GM12878 (cell line): ENCODE measurements at regions not wholly inside any gene's neighbourhood (a gene's known extent, or its start where the extent isn't known, plus 50 kb on each side); places are given as distances from the start of the nearest gene placed in this dataset.
"Not testable (repeated sequence)": the region's sequence is repeated elsewhere in the genome, so short reads cannot be mapped to it uniquely, and the experiment has no call there.

Experiments used
- ATAC-seq: fragments of 200-7000 bp; cut with Tn5 transposase; 3 replicates; pipeline ENCODE4 v1.9.1; 2020; ENCODE audit warnings: mild to moderate bottlenecking, moderate library complexity
- BruUV-seq: library from RNA; stranded (reverse); fragments of 400-500 nt; replicated peaks from 2 replicates; lab custom pipeline; 2021; lab: Mats Ljungman, UMichigan
- CTCF ChIA-PET: fragments of 300-600 bp; sonication (Branson Sonifier 250); formaldehyde crosslinking; extraction: SDS; loops from one replicate; lab custom pipeline; 2021; ENCODE audit warnings: inconsistent platforms; lab: Yijun Ruan, JAX
- POLR2A ChIA-PET: fragments of 350-600 bp; formaldehyde crosslinking; extraction: SDS; loops from one replicate; lab custom pipeline; 2021; ENCODE audit warnings: inconsistent platforms; lab: Charles Lee
- RAD21 ChIA-PET: fragments of 300-600 bp; sonication (Branson Sonifier 250); formaldehyde crosslinking; loops from one replicate; lab custom pipeline; 2023; ENCODE audit warnings: antibody characterized with exemption; ENCODE audit not compliant: unreplicated experiment; lab: Charles Lee
- SMC1A ChIA-PET: fragments of 300-600 bp; sonication (Branson Sonifier 250); formaldehyde crosslinking; loops from one replicate; lab custom pipeline; 2023; ENCODE audit not compliant: unreplicated experiment, uncharacterized antibody; lab: Charles Lee
- DNase-seq: peaks from one replicate; pipeline ENCODE4 v3.0.0-alpha.2; 2011; ENCODE audit warnings: low read depth, low spot score
- FAIRE-seq: peaks from 3 replicates; lab custom pipeline; 2011; peaks lifted over from hg19 to GRCh38; lab: Jason Lieb, UNC
- H2AFZ ChIP-seq: 2 replicates; pipeline ENCODE4 v1.6.0; 2011; ENCODE audit warnings: low read depth, low read length, control low read depth; ENCODE audit not compliant: control insufficient read depth
- H3K27ac ChIP-seq: 2 replicates; pipeline ENCODE4 v1.5.1; 2011; ENCODE audit warnings: control low read depth; ENCODE audit not compliant: control insufficient read depth, insufficient read depth
- H3K27me3 ChIP-seq, 2 experiments: replicated peaks in 1 of 2; 2 replicates each; pipeline versions ENCODE4 v1.6.0 to v1.6.1; 2011; ENCODE audit warnings: low read length in 1 of 2; ENCODE audit not compliant: control insufficient read depth in 2 of 2, insufficient read depth in 2 of 2
- H3K36me3 ChIP-seq, 2 experiments: 2 replicates each; pipeline ENCODE4 v1.5.1; 2011; ENCODE audit warnings: low read length in 1 of 2; ENCODE audit not compliant: control insufficient read depth in 2 of 2, insufficient read depth in 2 of 2
- H3K4me1 ChIP-seq: 2 replicates; pipeline ENCODE4 v1.6.1; 2011; ENCODE audit warnings: mild to moderate bottlenecking, low read length, moderate library complexity, mixed read lengths; ENCODE audit not compliant: control insufficient read depth, insufficient read depth
- H3K4me2 ChIP-seq: 2 replicates; pipeline ENCODE4 v1.6.0; 2011; ENCODE audit warnings: control low read depth; ENCODE audit not compliant: control insufficient read depth, insufficient read depth
- H3K4me3 ChIP-seq: fragments of 200-600 bp; sonication (generic); 2 replicates; pipeline ENCODE4 v1.5.1; 2016
- H3K79me2 ChIP-seq: 2 replicates; pipeline ENCODE4 v1.6.0; 2011; ENCODE audit warnings: low read length; ENCODE audit not compliant: control insufficient read depth, insufficient read depth
- H3K9ac ChIP-seq: 2 replicates; pipeline ENCODE4 v1.8.0; 2011; ENCODE audit warnings: low read length, control low read depth, mixed read lengths; ENCODE audit not compliant: control insufficient read depth, insufficient read depth
- H3K9me3 ChIP-seq: replicated peaks from 3 replicates; pipeline ENCODE4 v1.5.1; 2011; ENCODE audit warnings: mild to moderate bottlenecking, low read length; ENCODE audit not compliant: control insufficient read depth, insufficient read depth
- H4K20me1 ChIP-seq: 2 replicates; pipeline ENCODE4 v1.6.0; 2011; ENCODE audit not compliant: control insufficient read depth, insufficient read depth
- E2F4 ChIP-seq: IDR thresholded peaks from 2 replicates; pipeline ENCODE4 v1.6.1; 2012; ENCODE audit warnings: low read depth, low read length, improper control_type of control experiment
- IKZF1 ChIP-seq: fragments of 450-650 bp; conservative IDR thresholded peaks from 2 replicates; pipeline ENCODE4 v1.6.1; 2017; ENCODE audit warnings: antibody characterized with exemption, mild to moderate bottlenecking
- MLLT1 ChIP-seq: fragments of 450-650 bp; IDR thresholded peaks from 2 replicates; pipeline ENCODE4 v1.6.1; 2016; ENCODE audit warnings: mild to moderate bottlenecking
- SKIL ChIP-seq: fragments of 450-650 bp; IDR thresholded peaks from 2 replicates; pipeline ENCODE4 v1.6.1; 2017; ENCODE audit warnings: mild to moderate bottlenecking, low read depth, inconsistent platforms; ENCODE audit not compliant: poor library complexity, severe bottlenecking
- TBL1XR1 ChIP-seq: IDR thresholded peaks from 2 replicates; pipeline ENCODE4 v1.6.1; 2012; ENCODE audit warnings: low read depth, low read length, improper control_type of control experiment
- ZNF384 ChIP-seq: IDR thresholded peaks from 2 replicates; pipeline ENCODE4 v1.6.1; 2012; ENCODE audit warnings: low read depth, mild to moderate bottlenecking, low read length, improper control_type of control experiment, borderline replicate concordance
- WGBS: methylation state at CpG from one replicate; pipeline ENCODE4 v1.1.6; 2016; ENCODE audit warnings: low lambda C conversion rate; ENCODE audit not compliant: insufficient replicate concordance, insufficient coverage; ENCODE audit errors: missing lambda C conversion rate; 5-methylcytosine and 5-hydroxymethylcytosine counted together
- in situ Hi-C: fragments of 300-500 bp; cut with MboI; formaldehyde crosslinking; loops from 9 replicates; pipeline ENCODE4 v1.14.3; 2018; ENCODE audit warnings: mixed read lengths
- intact Hi-C: fragments of 100-400 bp; cut with micrococcal nuclease; formaldehyde crosslinking; loops from one replicate; pipeline ENCODE4 v1.14.2; 2022; ENCODE audit not compliant: unreplicated experiment

- no peak overlapping the region for H3K27ac ChIP-seq
- H3K9me3 ChIP-seq = no peaks in the 10 kb centered on the region; the same call in 2 of the 3 replicates
- no peaks in the 10 kb centered on the region for H3K4me1 ChIP-seq
- no peak overlapping the region for H2AFZ ChIP-seq
- intact Hi-C loops = no loop called here
- no peak overlapping the region for H3K4me3 ChIP-seq
- no TSS peak for BruUV-seq
- DNase-seq = no peak
- H3K79me2 ChIP-seq = no peaks in the 10 kb centered on the region
- in situ Hi-C loops = no loop called here
- RAD21 ChIA-PET = no interaction called here
- TF ChIP-seq MLLT1 (no peak), ZNF384 (no peak), E2F4 (no peak), IKZF1 (no peak), TBL1XR1 (no peak), SKIL (no peak)
- TF ChIP-seq, all 136 proteins: peak for 0
- 40% methylated on average over 9 of the region's 9 CpGs for WGBS
- POLR2A ChIA-PET = no interaction called here
- no peak for ATAC-seq
- H3K4me2 ChIP-seq = no peak overlapping the region
- H3K36me3 ChIP-seq = no peaks in the 10 kb centered on the region
- H3K27me3 ChIP-seq = peaks cover 0 to 2% of the 10 kb centered on the region in 2 experiments; a peak in 1 of 4 replicates
- H4K20me1 ChIP-seq = no peaks in the 10 kb centered on the region
- no peak overlapping the region for H3K9ac ChIP-seq
- no peak for FAIRE-seq
- SMC1A ChIA-PET = no interaction called here
- CTCF ChIA-PET = no interaction called here
Observed at GRCh38 chr6:12538881-12539357, 177.6 kb upstream of the PHACTR1 start.

- intact Hi-C loops, H3K79me2 ChIP-seq, H3K9me3 ChIP-seq, POLR2A ChIA-PET, H3K4me2 ChIP-seq, H4K20me1 ChIP-seq, RAD21 ChIA-PET, FAIRE-seq, DNase-seq, ATAC-seq, SMC1A ChIA-PET, H3K9ac ChIP-seq, BruUV-seq, H3K36me3 ChIP-seq, in situ Hi-C loops, H2AFZ ChIP-seq, H3K4me1 ChIP-seq, H3K27ac ChIP-seq, CTCF ChIA-PET, H3K27me3 ChIP-seq, H3K4me3 ChIP-seq: not testable (repeated sequence)
- WGBS = 95% methylated on average over 4 of the region's 4 CpGs
Observed at GRCh38 chr6:12542319-12543115, 174.1 kb upstream of the PHACTR1 start.
